AG10803 (cell line): ENCODE measurements at regions not wholly inside any gene's neighbourhood (a gene's known extent, or its start where the extent isn't known, plus 50 kb on each side); places are given as distances from the start of the nearest gene placed in this dataset.
"Not testable (repeated sequence)": the region's sequence is repeated elsewhere in the genome, so short reads cannot be mapped to it uniquely, and the experiment has no call there.

Source experiments
- DNase-seq: peaks from one replicate; pipeline ENCODE4 v3.0.0; 2010; ENCODE audit warnings: low read depth
- H3K4me3 ChIP-seq: 2 replicates; pipeline ENCODE4 v1.5.1; 2011; ENCODE audit warnings: mild to moderate bottlenecking, low read length, control low read depth
- CTCF ChIP-seq: conservative IDR thresholded peaks from 2 replicates; pipeline ENCODE4 v1.5.1; 2011; ENCODE audit warnings: mild to moderate bottlenecking, low read length, control low read depth, inconsistent platforms

- no peak for TF ChIP-seq CTCF
- no peak overlapping the region for H3K4me3 ChIP-seq
- DNase-seq, result no peak
Observed at GRCh38 chr4:64121803-64122202, 287.4 kb downstream of the TECRL start.

- H3K4me3 ChIP-seq, result no peak overlapping the region
- no peak for DNase-seq
- no peak for TF ChIP-seq CTCF
Observed at GRCh38 chr4:64105903-64106302, 303.3 kb downstream of the TECRL start.

GRCh38 chr4:64095398-64095797 lies 313.9 kb downstream of the TECRL start:
- no peak overlapping the region for H3K4me3 ChIP-seq
- DNase-seq, result no peak
- TF ChIP-seq CTCF, result no peak

GRCh38 chr4:64079316-64079715 lies 329.9 kb downstream of the TECRL start:
- no peak overlapping the region for H3K4me3 ChIP-seq
- no peak for TF ChIP-seq CTCF
- DNase-seq, result no peak

- TF ChIP-seq CTCF, result no peak
- DNase-seq, result no peak
- H3K4me3 ChIP-seq, result no peak overlapping the region
Observed at GRCh38 chr4:64068096-64068495, 341.2 kb downstream of the TECRL start.

GRCh38 chr4:64062991-64063390 lies 346.3 kb downstream of the TECRL start:
- no peak for TF ChIP-seq CTCF
- no peak overlapping the region for H3K4me3 ChIP-seq
- DNase-seq, result no peak

- not testable (repeated sequence) for DNase-seq, H3K4me3 ChIP-seq
Observed at GRCh38 chr4:64037033-64037432, 372.2 kb downstream of the TECRL start.

GRCh38 chr4:64022560-64022959 lies 386.7 kb downstream of the TECRL start:
- TF ChIP-seq CTCF, result no peak
- no peak for DNase-seq
- no peak overlapping the region for H3K4me3 ChIP-seq
